Loucy (cell line): ENCODE measurements at regions not wholly inside any gene's neighbourhood (a gene's known extent, or its start where the extent isn't known, plus 50 kb on each side); places are given as distances from the start of the nearest gene placed in this dataset.

ENCODE experiments used
- H2AFZ ChIP-seq: fragments of 200-600 bp; sonication (generic); 2 replicates; pipeline ENCODE4 v1.6.0; 2016; ENCODE audit warnings: antibody characterized with exemption, mild to moderate bottlenecking, low read length, moderate library complexity
- H3F3A ChIP-seq: fragments of 200-600 bp; 2 replicates; pipeline ENCODE4 v1.6.0; 2016; ENCODE audit warnings: antibody characterized with exemption, low read depth, mild to moderate bottlenecking
- H3K27me3 ChIP-seq: fragments of 200-600 bp; sonication (generic); 2 replicates; pipeline ENCODE4 v1.6.1; 2014; ENCODE audit warnings: low read length, mild to moderate bottlenecking; ENCODE audit not compliant: insufficient read depth, poor library complexity, severe bottlenecking
- H3K36me3 ChIP-seq: fragments of 200-600 bp; sonication (generic); 2 replicates; pipeline ENCODE4 v1.6.1; 2016; ENCODE audit warnings: low read length; ENCODE audit not compliant: insufficient read depth
- H3K4me1 ChIP-seq: fragments of 200-600 bp; sonication (generic); 2 replicates; pipeline ENCODE4 v1.5.1; 2014; ENCODE audit warnings: low read length, mild to moderate bottlenecking; ENCODE audit not compliant: insufficient read depth, poor library complexity, severe bottlenecking
- H3K4me2 ChIP-seq: fragments of 200-600 bp; sonication (generic); 2 replicates; pipeline ENCODE4 v1.6.0; 2014; ENCODE audit warnings: antibody characterized with exemption, low read length, low read depth, mild to moderate bottlenecking; ENCODE audit not compliant: poor library complexity, severe bottlenecking
- H3K4me3 ChIP-seq: fragments of 200-600 bp; sonication (generic); 2 replicates; pipeline ENCODE4 v1.5.1; 2014; ENCODE audit warnings: low read length, mild to moderate bottlenecking, mixed read lengths; ENCODE audit not compliant: poor library complexity, severe bottlenecking
- H3K79me2 ChIP-seq: fragments of 200-600 bp; sonication (generic); 2 replicates; pipeline ENCODE4 v1.6.1; 2014; ENCODE audit warnings: low read length; ENCODE audit not compliant: insufficient read depth
- H3K9ac ChIP-seq: fragments of 200-600 bp; sonication (generic); 2 replicates; pipeline ENCODE4 v1.6.0; 2014; ENCODE audit warnings: mild to moderate bottlenecking, low read depth, low read length, moderate library complexity; ENCODE audit not compliant: poor library complexity, severe bottlenecking
- H3K9me2 ChIP-seq: fragments of 200-600 bp; sonication (generic); replicated peaks from 2 replicates; pipeline ENCODE4 v1.6.1; 2016; ENCODE audit warnings: low read depth, low read length, mixed read lengths
- H3K9me3 ChIP-seq: fragments of 200-600 bp; sonication (generic); 2 replicates; pipeline ENCODE4 v1.6.1; 2014; ENCODE audit warnings: mild to moderate bottlenecking, antibody characterized with exemption, low read length, low read depth; ENCODE audit not compliant: insufficient read depth
- H4K20me1 ChIP-seq: fragments of 200-600 bp; sonication (generic); 2 replicates; pipeline ENCODE4 v1.6.0; 2014; ENCODE audit warnings: antibody characterized with exemption, low read length, mild to moderate bottlenecking; ENCODE audit not compliant: insufficient read depth, poor library complexity, severe bottlenecking
- EZH2phosphoT487 ChIP-seq: fragments of 200-600 bp; IDR thresholded peaks from 2 replicates; pipeline ENCODE4 v1.6.1; 2018; ENCODE audit warnings: antibody characterized with exemption, mild to moderate bottlenecking, moderate library complexity, borderline replicate concordance
- TF ChIP-seq, protein P1 (sequence below): fragments of 200-600 bp; sonication (generic); conservative IDR thresholded peaks from 2 replicates; pipeline ENCODE4 v1.5.1; 2014; ENCODE audit warnings: mild to moderate bottlenecking, antibody characterized with exemption, low read length

DNA sequence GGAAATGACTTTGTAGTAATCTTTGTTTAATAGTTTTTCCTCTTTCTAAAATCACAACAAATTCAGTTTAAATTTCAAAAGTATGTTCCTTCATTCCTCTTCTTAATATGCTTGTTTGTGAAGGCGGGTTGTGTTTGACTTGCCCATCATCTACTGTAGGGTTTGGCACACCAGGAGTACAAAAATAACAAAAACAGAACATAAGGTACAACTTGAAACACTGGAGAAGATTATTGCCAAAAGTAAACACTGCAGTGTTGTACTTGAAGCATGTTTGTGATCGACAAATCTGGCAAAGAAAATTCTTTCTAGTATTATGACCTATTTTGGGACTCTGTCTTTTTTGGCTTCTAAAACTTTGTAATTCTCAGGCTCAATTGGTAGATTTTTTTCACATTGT lies 518.6 kb downstream of the SLITRK5 start:
- Histone ChIP-seq H3K9me2 (no peaks in the 10 kb centered on the region), H3F3A (no peaks in the 10 kb centered on the region), H3K9ac (no peak overlapping the region), H3K4me2 (no peak overlapping the region), H2AFZ (no peak overlapping the region), H3K79me2 (no peaks in the 10 kb centered on the region), H3K9me3 (no peaks in the 10 kb centered on the region), H3K36me3 (no peaks in the 10 kb centered on the region), H4K20me1 (no peaks in the 10 kb centered on the region), H3K4me3 (no peak overlapping the region), H3K27me3 (no peaks in the 10 kb centered on the region), H3K4me1 (no peaks in the 10 kb centered on the region)
- TF ChIP-seq, protein P1, sequence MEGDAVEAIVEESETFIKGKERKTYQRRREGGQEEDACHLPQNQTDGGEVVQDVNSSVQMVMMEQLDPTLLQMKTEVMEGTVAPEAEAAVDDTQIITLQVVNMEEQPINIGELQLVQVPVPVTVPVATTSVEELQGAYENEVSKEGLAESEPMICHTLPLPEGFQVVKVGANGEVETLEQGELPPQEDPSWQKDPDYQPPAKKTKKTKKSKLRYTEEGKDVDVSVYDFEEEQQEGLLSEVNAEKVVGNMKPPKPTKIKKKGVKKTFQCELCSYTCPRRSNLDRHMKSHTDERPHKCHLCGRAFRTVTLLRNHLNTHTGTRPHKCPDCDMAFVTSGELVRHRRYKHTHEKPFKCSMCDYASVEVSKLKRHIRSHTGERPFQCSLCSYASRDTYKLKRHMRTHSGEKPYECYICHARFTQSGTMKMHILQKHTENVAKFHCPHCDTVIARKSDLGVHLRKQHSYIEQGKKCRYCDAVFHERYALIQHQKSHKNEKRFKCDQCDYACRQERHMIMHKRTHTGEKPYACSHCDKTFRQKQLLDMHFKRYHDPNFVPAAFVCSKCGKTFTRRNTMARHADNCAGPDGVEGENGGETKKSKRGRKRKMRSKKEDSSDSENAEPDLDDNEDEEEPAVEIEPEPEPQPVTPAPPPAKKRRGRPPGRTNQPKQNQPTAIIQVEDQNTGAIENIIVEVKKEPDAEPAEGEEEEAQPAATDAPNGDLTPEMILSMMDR: no peak
- TF ChIP-seq EZH2phosphoT487: no peak

DNA sequence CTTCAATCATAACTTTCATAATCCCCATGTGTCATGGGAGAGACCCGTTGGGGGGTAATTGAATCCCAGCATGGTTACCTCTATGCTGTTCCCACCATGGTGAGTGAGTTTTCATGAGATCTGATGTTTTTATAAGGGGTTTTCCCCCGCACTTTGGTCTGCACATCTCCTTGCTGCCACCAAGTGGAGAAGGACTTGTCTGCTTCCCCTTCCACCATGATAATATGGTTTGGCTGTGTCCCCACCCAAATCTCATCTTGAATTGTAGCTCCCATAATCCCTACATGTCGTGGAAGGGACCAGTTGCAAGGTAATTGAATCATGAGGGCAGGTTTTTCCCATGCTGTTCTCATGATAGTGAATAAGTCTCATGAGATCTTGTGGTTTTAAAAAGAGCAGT lies 524.9 kb downstream of the SLITRK5 start:
- Histone ChIP-seq H3K27me3 (no peaks in the 10 kb centered on the region), H3K79me2 (no peaks in the 10 kb centered on the region), H3F3A (no peaks in the 10 kb centered on the region), H4K20me1 (no peaks in the 10 kb centered on the region), H3K9ac (no peak overlapping the region), H3K4me3 (no peak overlapping the region), H3K4me1 (no peaks in the 10 kb centered on the region), H3K9me3 (no peaks in the 10 kb centered on the region), H2AFZ (no peak overlapping the region), H3K36me3 (no peaks in the 10 kb centered on the region), H3K9me2 (no peaks in the 10 kb centered on the region), H3K4me2 (no peak overlapping the region)
- TF ChIP-seq, protein P1: no peak
- TF ChIP-seq EZH2phosphoT487: no peak

DNA sequence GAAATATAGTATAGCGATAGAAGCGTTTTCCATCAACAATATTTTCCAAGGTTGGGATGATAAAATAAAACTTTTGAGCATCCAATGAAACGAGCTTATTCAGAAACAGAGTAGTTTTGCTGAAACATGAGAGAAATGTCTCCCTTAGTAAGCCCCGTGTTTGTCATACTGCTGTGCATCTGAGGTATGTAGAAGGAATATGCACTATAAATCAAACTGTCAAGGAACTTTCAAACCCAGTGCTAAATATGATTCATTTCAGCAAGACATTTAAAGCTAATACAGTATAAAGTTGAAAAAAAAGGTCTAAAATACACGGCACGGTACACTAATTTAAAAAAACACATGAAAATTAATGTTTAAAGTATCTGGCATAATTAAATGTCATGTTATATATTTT lies 546.2 kb downstream of the SLITRK5 start:
- no peak overlapping the region for H3K4me3 ChIP-seq
- no peak overlapping the region for H3K4me2 ChIP-seq
- H3K36me3 ChIP-seq: no peaks in the 10 kb centered on the region
- H3F3A ChIP-seq: no peaks in the 10 kb centered on the region
- H3K4me1 ChIP-seq: no peaks in the 10 kb centered on the region
- no peak for TF ChIP-seq EZH2phosphoT487
- TF ChIP-seq, protein P1: no peak
- H3K27me3 ChIP-seq: no peaks in the 10 kb centered on the region
- H3K9me2 ChIP-seq: no peaks in the 10 kb centered on the region
- no peaks in the 10 kb centered on the region for H3K9me3 ChIP-seq
- H3K9ac ChIP-seq: no peak overlapping the region
- H4K20me1 ChIP-seq: no peaks in the 10 kb centered on the region
- no peak overlapping the region for H2AFZ ChIP-seq
- H3K79me2 ChIP-seq: no peaks in the 10 kb centered on the region
